ENCODE measurements at regions not wholly inside any gene's neighbourhood (a gene's known extent, or its start where the extent isn't known, plus 50 kb on each side); places are given as distances from the start of the nearest gene placed in this dataset.
A peak's percentile ranks its signal among the peaks of the same experiment; 100 is the strongest.

DNA sequence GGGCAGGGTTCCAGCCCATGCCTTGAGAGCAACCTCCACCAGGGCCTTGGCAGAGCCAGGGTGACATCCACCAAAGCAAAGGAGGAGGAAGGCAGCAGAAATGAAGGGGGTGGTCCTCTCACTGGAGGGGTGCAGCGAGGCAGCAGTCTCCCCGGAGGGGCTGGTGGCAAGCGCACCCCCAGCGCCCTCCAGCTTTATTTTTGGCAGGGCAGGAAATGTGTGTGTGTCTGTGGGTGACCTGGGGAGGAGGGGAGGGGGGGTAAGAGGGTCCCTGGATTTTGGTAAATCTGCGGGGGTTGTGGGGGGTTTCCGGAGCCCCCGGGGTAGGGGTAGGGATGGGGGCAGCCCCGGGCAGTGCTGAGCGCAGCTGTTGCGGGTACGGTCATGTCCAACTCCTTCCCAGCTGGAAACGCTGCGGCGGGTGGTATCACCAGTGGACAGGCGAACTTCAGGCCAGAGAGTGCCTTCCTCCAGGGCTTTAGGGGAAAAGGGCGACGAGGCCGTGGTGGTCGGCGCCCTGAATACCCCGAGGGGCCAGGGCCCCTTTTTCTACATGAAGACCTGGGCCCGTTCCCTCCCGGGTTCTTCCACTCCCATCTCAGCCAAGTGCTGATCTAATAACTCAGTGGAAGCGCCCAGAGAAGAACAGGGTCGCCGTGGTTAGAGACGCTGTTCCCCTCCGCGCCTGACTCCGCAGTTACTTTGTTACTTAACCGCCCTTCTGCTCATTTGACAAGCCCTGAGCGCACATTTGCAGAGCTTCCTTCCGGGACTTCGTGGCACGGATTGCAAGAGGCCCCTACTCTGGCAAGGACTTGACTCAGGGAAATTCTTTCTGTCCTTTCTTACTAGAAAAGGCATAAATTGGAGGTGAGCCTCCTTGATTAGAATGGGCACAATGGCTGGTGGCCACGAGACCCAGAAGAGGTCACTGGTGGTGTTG is 55.2 kb downstream of the FOS start:
- peak; percentile 27 to 84 (median 50) for DNase-seq

DNA sequence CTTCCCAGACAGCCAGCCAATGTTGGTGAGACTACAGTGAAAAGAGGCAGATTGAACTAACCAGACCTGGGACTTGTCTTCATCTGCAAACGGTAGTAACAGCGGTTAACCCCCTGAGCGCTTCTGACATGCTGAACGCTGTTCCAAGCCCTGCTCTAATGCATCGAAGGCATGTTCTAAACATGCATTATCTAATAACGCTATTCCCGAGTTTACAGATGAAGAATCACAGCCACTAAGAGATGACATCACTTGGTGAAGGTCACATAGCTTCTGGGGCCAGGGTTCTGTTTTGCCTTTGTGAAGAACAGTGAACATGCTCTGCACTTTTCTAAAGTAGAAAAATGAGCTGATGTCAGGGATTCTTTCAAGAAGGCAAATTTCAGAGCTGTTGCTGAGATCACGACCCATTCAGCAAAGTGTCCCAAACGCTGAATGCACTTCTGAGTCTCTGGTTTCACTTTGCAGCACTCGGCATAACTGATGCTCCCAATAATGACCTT is 56.0 kb downstream of the FOS start:
- peak in 3 of 6 experiments; percentile 22 to 84 (median 72) for DNase-seq

DNA sequence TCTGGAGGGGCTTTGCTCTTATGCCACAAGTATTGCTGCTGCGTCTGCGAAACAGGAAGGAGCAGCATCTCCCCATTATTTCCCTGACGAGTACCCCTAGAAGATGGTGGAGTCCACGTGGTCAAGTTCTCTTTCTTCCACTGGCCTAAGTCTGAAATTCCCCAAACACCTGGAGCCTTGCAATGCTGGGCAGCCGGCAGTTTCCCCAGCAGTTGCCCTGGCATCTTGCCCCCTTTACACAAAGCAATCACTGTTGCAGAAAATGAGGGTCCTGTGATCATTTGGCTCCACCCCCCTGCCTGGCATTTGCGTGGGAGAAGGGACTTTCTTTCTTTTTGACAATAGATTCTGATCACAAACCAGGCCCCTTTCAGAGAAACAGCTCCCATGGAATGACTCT is 56.9 kb downstream of the FOS start:
- DNase-seq: no peak

DNA sequence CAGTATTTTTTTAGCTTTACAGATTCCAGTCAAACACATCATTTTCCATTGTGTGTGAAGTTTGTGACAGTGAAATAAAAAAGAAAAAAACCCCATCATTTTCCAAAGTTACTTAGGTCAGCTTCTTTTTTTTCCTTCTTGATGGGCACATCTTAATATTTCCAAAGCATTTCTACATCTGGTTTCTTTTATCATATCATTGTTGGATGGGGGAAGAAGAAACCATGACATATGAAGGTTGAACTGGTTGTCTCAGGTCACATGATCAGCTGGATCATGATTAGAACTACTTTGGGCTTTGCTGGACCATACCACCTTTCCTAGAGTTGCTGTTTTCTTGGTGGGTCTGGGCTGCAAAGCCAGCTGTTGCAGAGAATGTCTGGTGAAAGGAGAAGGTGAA is 59.8 kb downstream of the FOS start:
- no peak for DNase-seq

DNA sequence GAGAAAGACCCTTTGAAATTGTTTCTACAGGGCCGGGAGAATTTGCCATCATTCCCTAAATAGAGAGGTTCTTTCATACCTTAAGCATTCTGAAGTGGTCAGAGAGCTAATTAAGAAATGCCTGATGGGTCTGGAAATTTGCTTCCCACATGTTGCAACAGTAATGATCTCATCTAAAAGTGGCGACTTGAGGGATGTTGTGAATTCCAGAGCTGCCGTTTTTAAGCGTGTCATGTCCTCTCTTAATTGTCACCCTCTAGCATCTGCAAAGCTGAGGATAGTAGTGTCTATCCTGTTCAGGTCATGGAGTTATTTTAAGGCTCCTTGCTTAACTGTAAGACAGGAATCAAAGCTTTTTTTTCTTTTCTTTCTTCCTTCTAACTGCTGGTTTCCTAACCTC is 60.4 kb downstream of the FOS start:
- DNase-seq: no peak

DNA sequence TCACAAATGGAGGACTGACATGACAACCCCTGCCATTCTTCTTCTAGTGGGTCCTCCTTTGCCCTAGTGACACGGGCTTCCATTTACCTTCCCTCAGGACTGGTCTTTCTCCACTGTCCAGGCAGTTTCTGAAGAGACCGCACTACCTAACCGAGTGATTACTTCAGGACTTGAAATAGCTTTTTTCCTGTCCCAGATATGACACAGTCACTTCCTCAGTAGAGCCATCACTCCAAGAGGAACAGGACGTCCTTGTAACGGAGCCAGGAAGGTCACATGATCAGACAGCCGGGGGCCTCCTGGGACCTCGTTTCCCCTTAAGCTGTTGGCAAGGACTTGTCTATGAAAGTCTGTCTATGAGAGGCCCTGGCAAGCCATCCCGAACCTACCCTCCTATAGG is 62.3 kb downstream of the FOS start:
- DNase-seq: no peak

DNA sequence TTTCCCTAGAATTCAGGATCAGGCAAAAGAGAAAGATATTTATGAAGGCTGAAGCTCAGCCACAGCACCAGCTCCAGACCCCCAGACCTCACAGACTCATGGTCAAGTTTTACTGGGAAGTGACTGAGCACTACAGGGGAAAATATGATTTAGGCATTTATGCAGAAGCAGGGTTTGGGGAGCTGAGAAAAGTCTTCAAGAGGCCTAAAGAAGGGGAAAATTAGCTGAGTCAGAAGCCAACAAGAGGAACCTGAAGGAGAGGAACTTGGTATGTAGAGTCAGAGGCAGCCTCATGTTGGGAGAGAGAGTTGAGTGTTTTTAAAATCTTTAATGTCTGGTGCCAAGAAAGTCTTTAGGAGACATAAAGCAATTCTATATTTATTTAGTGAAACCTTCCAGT is 63.0 kb downstream of the FOS start:
- DNase-seq: no peak

DNA sequence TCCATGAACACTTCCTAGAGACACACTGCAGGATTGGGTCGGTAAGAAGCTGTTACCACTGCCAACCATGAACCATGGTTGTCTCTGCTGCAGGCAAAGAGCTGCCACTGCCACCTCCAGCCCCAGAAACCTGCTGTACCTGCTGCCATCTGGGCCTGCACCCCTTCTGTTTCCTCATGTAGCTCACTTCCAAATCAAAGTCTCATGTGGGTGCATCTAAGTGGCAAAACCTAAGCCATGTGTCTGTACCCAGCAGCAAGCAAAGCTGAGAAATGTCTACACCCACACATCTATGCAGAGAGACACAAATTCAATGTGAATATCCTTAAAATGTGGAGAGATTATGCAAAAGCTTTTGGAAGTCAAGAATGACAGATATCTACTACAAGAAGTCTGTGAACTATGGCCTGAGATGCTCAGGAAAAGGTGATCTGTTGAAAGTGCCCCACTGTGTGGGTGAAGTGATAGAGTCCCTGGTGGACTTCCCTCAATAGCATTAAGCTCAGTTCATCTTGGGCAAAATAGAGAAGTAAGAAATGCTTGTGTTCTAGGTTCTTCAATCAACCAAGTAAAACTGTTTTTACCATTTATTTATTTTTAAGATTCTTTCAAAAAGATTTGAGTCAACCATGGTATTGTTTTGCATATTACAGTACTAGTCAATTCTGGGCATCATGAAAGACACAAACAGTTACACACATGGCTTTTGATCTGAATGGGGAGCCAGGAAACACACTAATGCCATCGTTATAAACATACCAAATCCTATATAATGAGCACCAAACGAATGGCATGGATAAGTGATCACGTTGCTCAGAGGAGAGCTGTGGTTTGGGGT is 64.4 kb downstream of the FOS start:
- no peak for DNase-seq

DNA sequence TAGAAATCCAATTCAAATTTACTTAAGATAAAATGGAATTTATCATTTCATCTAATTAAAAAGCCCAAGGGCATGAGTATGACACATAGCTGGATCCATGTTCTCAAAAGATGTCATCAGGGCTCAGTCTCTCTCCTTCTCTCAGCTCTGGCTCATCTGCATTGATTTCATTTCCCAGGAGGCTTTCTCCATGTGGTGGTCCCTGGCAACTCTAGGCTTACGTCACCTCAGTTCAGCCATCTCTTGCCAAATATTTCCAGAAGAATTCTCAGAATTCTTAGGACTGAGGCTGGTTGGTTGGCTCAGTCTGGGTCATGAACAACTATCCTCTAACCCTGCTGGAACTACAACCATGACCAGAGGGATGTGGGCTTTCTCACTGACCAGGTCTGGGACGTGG is 65.3 kb downstream of the FOS start:
- DNase-seq: no peak

DNA sequence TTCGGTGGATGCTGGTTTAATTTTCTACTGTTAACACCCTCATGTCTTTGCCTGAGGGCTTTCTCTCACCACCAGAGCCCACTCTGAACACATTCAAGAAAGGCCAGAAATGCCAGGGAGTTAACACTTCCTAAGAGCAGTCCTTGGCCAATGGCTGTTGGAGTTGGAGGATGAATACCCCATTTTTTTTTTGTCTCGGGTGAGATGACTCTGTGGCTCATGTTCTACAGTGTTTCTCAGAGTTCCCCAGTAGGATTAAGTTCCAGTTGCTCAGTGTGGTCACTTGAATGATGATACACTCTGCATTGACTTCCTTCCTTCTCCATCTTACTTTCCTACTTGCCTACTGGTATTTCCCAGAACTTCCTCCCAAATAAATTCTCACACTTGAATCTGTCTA is 65.8 kb downstream of the FOS start:
- no peak for DNase-seq

DNA sequence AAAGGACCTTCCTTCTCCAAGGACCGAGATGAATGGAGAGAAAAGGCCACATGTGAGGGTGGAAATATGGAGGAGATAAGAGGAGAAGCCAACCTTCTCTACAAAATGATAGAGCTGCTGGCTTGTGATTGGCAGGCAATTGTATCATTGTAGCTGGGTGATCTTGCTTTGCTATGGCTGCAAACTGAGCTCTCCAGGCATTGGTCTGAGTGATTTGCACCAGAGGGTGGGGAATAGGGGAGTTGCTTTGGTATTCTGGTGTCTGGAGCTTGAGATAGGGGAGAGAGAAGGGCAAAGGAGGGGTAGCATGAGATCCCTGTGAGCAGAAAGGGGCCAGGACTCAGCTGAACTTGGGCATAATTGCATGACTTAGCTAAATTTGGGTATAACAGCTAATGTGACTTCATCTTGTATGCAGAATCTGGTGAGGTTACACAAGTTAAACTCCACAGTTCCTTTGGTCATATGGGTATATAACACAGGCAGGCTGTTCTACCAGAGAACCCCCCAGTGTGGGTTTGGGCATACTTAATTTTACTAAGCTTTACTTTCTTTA is 72.0 kb downstream of the FOS start:
- DNase-seq: no peak

DNA sequence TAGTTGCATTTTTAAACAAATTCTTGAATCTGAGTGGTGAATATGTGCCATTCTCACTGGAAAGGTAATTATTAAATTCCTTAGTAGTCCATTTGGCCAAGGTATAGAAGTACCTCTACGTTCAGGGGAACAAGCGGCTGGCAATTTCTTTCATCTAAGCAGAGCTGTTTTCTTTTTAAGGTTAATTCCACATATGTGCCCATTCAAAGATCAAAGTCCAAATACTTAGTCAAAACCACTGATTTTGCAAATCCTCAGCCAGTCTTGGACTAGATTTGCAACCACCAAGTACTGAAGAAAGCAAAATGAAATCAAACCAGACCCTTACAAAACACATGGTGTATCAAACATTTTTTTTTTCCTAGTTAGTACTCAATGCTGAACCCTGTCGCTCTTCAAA is 68.7 kb upstream of the JDP2 start:
- DNase-seq: no peak

DNA sequence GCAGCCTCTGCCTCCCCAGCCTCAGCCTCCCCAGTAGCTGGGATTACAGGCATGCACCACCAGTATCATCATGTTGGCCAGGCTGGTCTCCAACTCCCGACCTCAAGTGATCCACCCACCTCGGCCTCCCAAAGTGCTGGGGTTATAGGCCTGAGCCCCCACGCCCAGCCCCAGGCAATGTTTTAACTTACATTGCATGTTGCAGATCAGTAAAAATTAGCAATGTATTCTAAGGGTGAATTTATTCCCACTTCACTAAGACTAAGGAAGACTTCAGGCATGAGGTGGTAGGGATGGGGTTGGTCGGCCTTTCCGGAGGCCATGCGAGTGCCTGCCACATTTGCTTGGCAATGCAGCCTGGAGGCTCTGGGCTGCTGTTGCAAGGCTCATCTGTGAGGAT is 66.8 kb upstream of the JDP2 start:
- no peak for DNase-seq

DNA sequence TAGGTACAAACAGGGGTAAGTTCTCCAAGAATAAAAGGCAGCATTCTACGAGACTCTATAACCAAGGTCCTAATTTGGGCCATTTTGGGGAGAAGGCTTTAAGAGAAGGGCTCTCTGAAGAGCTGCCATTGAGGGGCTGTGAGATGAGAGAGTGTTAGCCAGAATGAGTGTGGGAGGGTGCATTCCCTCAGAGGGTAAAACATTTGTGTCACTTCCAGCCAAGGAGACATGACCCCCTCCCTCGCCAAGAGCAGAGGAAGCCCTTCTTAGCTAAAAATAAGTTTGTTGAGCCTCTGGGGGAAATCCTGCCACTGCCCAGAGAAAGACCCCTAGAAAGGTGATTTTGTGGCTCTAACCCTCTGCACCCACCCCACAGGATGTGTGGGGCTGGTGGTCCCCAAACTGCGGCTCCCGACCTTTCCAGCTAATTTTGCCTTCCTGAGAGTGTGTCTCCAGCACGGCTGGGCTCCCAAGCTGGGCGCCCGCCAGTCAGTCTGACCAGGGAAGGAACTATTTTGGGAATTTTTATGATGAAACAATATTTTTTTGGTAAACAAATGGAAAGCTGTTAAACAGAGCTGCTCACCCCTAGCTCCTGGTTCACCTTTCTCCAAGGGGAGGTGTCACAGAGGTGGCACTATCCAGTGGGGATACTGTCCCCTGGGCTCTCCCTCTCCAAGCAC is 65.9 kb upstream of the JDP2 start:
- DNase-seq: no peak

DNA sequence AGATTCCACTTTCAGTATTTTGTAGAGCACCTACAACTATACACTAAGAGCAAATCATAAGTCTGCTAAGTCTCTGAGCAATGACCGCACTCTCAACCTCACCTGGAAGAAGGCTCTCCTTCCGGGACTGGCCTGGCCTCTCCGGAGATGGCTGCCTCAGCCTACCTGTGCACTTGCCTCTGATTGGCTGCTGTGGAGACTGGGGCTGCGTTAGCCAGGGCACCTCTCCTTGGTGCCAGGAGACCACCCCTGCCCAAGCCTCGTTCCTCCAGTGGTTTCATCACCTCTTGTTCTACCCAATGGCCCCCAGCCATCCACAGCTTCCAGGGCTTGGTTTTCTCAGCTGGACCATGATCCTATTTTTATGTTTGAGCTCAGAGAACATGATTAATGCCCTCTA is 64.7 kb upstream of the JDP2 start:
- no peak for DNase-seq

DNA sequence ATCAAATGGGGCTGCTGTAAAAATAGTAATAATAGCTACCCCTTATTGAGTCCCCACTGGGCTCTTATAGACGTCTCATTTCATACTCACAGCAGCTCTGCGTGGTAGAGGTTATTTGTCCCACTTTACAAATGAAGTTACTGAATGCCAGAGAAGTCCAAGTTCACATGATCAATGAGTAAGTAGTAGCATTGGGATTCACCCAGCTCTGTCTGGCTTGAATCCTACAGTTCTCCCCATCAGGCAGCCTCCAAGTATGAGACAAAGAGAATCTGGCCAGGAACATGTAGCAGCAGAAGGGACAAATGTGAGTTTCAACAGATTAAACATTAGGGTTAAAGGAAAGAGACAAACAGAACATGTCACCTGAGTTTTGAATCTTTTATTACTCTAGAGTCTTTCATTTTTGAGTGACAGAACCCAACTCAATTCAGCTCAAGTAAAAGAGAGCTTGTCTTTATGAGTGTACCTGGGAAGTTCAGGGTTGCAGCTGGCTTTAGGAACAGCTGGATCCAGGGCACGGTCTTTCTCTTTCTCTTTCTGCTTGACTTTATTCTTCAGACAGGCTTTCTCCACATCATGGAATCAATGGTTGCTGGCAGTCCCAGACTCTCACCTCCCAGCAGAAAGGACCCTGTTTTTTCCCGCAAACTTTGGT is 64.1 kb upstream of the JDP2 start:
- DNase-seq: no peak

DNA sequence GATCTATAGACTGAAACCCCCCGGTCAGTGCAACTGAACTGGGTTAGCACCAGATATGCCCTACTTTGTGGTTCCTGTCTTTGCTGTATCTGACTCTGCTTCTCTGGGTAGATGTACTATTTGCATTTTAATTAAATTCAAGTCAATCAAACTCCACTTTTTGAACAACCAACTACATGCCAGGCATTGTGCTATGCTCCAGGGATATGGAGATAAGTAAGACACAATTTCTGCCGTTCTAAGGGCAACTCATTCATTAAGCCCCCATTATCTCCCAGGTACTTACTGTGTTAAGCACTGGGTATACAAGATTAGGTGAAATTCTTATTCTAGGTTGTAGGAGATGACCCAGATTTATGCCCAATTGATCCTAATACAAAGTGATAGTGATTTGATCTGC is 62.7 kb upstream of the JDP2 start:
- no peak for DNase-seq

DNA sequence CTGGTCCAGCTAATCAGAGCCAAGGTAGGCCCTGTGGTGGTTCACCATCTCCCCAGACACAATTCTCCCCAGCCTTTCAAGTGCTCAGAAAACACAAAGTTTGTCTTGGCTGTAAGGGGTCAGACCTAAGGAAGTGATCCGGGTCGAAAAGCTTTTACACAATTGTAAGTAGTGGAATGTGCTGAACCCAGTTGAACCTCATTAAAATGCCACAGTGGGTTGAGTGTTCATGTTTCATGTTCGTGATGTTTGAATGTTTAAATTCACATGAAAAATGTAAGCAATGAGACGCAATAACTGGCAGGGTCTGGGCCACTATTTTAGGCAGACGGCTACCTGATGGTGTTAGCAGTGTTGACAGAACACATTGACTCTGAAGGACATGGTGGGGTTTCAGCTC is 60.9 kb upstream of the JDP2 start:
- no peak for DNase-seq

DNA sequence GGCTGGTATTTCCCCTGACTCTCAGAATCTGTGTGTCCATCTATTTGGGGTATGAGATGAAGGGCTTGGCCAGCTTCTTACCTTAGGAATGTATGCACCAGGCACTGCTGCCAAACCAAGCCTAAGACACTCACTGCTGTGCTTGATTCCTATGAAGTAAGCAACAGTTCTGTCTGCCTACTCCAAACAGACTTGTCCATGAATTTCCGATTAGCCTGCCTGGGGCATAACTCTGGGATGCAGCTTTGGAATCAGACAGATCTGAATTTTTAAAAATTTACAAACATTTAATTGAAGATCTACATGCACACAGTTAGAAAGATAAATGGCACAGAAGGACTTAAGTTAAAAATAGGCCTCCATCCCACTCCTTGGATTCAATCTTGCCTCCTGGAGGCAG is 59.5 kb upstream of the JDP2 start:
- no peak for DNase-seq

DNA sequence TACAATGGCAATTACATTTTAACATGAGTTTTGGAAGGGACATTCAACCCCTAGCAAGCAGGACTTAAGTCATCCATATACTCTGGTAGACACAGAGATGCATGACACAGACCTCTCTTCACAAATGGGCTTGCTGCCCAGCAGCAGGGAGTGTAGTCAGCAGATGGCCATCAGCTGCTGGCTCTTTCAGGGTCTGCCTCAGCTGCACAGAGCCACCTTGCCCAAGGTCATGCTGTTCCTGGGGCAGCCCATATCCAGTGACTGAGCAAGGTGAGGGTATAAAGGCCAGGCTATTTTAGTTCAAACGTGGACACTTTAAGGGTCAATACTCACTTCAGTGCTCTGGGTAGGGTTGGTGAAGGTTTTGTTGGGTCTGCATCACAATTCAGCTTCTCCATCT is 58.3 kb upstream of the JDP2 start:
- DNase-seq: no peak

DNA sequence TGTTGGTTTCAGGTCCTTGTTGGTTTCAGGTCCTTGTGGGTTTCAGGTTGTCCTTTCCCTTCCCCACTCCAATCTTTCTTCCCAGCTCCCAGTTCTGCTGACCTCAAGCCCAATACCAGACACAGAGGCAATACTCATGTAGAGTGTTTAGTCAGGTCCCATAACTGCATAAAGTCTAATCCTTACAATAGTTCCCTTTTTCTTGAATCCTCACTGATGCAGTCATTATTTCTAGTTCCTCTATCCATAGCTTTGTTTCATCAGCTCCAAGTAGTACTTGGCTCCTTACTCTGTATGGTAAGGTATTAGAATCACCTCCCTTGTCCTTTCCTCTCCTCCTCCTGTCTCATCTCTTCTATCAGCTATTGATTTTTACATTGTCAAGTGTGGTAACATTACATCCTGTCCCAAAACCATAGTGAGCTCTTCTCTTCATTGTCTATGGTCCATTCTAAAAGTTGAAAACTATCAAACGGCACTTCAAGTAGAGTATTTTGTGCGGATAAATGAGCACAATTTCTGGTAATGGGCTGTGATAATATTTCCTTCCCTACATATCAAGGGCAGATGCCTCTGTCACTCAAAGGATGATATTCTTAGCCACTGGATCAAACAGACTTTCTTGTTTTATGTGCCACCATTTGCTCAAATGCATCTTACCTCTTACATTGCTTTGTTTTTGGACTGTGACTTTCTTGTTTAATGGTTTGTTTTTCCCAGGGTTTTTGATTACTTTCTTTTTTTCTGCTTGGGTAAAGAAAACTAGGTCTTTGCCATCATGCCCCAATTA is 57.2 kb upstream of the JDP2 start:
- DNase-seq: no peak

DNA sequence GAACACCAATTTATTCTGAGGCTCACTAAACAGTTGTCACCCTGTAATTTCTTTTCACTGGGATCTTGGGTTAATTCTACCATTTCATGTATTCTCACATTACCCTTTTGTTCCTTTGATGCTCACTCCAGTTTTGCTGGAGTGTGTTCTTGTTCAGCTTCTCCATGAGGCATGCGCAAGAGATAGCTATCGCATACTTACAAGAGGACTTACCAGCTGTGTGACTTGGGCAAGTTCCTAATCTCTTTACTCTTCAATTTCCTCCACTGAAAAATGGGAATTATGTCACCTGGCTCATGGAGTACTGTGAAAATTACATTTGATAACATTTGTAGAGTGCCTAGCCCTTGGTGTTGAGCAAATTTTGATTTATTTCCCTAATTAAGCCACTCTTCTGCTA is 56.5 kb upstream of the JDP2 start:
- no peak for DNase-seq
